NCI-H774 (cell line): ENCODE measurements at regions not wholly inside any gene's neighbourhood (a gene's known extent, or its start where the extent isn't known, plus 50 kb on each side); places are given as distances from the start of the nearest gene placed in this dataset.

Experiments
- DNase-seq: peaks from one replicate; lab custom pipeline; 2025; lab: John Stamatoyannopoulos, UW

DNA sequence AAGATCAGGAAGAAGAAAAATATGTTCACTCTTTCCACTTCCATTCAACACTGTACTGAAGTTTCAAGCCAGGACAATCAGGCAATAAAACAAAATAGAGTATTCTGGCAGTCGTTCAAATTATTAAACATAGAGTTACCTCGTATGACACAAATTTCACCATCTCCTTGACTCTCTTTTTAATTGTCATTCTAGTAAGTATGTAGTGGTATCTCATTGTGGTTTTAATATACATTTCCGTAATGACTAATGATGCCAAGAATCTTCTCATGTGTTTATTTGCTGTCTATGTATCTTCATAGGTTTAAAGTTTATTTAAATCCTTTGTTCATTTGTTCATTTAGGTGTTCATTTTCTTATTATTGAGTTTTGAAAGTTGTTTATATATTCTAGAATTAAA, 352.2 kb downstream of the IDS start:
- no peak for DNase-seq

DNA sequence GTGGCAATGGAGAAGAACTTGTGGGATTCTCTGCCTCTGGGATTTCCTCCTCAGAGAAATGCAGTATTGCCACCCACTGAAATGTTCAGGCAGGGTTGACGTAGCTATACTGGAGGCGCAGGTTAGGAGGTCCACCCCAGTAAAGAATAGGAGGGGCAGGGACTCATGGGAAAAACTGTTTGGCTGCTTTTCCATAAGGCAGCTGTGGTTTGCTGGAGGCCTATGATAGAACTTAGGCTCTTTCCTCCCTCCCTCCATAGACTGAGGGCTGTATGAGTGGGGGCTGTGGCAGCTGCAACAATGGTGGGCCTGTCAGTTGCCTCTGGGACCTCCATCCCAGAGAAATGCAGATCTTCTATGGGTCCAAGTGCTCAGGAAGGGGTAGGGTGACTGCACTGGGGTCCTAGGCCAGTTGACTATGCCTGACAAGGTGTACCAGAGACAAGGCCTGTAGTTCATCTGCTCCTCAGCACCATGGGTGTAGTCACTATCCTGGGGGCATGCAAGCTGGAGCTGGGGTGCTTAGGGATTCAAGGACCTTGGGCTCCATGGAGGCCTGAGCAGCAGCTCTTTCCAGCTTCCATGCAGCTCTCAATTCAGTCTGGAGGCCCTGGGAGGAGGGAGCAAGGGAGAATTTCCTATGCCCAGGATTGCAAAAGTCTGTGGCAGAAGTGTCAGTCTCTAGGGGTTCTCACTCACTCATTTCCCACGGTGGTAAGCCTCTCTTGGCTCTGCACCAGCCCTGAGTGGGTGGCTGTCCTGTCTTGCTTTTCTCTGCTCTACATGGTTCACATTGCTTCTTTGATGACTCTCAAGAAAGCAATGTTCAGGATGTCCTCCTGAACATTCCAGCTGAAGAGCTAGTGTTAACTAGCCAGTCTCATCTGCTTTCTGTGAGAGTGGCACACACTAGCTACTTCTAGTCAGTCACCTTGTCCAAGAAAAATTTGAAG, 353.0 kb downstream of the IDS start:
- DNase-seq: no peak

DNA sequence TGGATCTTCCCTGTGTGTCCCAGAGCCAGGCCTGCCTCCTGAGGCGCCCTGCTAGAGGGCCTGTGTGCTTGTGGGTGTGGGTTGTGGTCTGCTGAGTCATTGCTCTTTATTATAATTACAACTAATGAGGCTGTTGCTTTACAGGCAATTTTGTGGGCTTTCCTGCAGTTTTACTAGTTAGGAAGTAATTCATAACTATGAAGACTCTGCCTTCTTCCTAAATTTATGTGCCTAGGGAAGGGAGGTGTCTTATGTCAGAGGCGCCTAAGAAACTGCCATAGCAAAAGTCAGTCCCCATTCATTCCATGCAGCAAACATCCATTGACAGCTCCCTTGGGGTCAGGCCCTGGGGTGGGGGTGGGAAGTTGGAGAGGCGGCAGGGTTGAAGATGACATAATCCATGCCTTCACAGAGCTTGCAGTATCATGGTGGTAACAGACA, 359.2 kb downstream of the IDS start:
- DNase-seq: no peak

DNA sequence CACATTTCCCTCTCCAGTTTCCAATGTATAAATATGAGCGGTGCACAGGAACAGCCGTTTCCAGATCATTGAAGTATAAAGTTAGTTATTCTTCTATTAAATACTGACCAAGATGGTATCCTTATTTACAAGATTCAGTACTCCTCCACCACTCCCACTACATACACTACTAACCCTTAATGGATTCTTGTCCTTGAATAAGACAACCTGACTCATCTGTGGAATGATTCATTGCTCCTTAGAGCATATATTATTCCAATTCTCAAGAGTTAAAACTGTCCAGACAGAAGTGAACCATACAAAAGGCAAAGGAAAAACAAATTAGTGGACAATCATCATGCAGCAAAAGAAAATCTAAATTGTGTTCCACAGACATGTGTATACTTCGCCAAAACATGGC, 373.3 kb downstream of the IDS start:
- DNase-seq: no peak

DNA sequence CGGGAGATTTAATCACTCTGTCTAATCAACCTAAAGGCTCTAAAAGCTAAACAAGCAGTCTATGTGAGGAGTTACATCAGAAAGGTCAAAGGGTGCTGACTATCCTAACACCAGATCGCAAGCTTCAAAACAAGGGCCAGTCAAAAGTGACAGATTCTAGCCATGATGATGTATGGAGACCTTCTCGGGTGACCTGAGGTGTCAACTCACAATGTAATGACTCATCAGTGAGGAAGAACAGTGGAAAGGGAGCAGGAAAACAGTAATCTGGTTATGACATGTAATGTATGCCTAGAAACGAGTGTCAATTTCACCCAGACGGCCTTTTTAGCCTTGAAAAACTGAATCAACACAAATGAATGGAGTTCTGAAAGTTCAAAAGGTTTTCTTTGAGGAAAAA, 375.3 kb downstream of the IDS start:
- DNase-seq: no peak

DNA sequence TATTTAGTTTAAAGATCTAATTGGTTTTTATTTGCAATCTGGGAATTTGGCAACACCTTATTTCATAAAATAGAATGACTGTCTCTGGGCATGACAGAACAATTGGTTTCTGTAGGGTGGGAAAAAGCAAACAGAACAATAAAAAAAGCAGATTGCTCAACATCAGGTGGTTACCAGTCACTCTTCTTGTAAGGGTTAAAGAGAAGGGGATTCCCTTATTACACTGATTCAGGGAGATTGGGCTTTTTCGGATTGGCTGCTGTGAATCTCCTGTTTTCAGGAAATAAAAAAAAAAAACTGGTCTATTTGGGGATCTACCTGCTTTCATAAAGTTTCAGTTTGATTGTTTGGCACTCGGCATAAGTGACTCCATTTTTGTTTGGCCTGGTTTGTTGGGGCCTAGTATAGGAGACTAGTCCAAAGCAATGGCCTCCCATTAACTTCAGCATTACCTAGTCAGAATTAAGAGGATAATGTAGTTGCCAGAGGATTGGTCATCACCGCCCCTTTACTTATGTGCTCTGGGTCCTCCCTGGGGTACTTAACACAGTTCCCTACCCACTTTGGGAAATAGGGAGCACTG, 380.5 kb downstream of the IDS start:
- DNase-seq: no peak

DNA sequence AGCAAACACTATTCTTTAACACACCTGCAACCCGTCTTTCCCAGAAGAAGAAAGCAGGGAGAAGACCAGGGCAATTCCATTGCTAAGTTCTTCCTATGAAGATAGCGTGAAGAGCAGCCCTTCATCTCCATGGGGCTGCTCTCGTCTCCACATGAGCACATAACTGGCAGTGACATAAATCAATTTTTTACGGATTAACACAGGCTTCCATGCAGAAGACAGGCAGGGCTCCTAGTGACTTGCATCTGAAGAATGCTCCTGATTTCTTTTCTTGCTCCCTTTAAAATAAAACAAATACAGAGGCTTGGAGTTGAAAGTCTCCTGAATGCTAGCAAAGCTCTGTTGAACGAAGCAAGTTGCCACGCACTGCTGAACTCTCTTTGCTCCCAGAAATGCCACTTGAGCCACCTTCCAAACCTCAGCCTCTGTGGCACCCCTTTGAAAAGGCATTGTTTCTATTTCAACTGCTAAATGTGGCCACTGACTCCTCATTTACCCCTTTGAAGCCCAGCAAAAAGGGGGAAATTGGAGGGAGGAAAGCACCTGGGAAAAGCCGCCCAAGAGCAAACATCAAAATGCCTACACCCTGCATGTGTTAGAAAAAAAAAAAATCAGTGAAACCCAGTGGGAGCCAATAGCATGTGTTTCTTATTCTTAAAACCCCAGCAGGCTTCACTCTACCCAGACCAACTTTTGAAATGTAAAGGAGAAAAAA, 383.7 kb downstream of the IDS start:
- no peak for DNase-seq

DNA sequence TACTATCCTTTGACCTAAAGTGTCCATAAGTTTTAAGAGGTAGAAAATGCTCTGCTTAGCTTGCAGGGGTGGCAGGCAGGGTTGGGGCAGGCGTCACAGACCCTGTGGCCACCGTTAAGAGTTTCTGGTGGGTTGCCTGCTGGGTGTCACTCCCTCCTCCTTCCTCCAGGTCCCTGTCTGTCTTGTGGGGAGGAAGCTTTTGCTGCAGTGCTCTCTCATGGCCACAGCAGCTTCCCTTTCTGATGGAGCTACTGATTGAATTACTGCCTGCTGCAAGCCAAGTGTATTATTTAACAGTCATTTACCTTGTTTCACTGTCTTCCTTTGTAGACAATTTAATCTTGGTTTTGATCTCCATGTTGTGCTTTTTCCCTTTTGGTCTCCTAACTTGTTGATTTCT, 384.6 kb downstream of the IDS start:
- DNase-seq: no peak

DNA sequence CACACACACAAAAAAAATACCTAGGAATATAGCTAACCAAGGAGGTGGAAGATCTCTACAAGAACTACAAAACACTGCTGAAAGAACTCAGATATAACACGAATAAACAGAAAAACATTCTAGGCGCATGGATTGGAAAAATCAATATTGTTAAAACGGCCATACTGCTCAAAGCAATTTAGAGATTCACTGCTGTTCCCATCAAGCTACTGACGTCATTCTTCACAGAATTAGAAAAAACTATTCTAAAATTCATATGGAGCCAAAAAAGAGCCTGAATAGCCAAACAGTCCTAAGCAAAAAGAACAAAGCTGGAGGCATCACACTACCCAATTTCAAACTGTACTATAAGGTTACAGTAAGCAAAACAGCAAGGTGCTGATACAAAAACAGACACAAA, 390.2 kb downstream of the IDS start:
- DNase-seq: no peak

DNA sequence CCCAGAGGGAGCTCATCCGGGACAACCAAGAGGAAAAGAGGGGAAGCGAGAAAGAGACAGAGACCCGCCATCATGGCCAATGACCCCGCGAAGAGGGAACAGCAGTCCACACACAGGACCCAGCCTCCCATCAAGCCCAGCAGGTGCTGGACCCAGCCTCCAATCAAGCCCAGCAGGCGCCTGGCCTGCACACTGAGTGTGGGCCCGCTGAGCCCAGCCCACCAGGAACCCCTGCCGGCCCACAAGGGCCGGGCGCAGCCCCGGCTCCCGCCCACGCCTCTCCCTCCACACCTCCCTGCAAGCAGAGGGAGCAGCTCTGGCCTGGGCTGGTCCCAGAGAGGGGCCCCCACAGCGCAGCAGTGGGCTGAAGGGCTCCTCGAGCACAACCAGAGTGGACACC, 391.1 kb downstream of the IDS start:
- no peak for DNase-seq

DNA sequence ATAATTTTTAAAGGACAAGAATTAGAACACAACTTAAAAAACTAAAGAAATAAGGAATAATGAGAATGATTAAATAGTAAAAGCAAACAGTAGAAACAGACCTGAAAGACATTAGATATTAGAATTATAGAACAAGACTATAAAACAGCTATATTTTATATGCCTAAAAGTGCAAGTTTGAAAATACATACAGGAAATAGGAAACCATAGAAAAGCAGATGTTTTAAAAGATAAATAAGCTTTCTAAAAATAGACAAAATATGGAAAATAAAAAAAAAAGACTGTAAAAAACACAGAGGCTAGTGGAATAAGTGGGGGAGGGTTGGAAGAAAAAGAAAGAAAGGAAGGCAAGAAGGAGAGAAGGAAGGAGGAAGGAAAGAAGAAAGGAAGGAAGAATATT, 407.3 kb downstream of the IDS start:
- no peak for DNase-seq

DNA sequence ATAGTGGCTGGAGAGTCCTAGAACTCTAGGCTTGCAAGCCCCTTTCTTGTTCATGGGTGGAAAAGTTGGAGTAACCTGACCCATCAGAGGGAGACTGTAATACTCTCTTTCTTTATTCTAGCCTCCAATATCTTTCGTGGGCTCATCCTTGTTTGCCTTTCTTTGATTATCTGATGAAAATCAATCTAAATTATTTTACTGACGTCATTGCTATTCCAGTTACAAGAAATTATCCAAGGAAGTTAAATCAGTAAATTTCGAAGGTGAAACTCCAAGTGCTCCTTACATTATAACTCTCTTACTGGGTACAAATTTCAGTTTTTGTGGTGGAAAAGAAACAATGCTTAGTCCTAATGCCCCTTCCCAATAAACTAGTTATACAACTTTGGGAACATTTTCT, 412.9 kb downstream of the IDS start:
- no peak for DNase-seq

DNA sequence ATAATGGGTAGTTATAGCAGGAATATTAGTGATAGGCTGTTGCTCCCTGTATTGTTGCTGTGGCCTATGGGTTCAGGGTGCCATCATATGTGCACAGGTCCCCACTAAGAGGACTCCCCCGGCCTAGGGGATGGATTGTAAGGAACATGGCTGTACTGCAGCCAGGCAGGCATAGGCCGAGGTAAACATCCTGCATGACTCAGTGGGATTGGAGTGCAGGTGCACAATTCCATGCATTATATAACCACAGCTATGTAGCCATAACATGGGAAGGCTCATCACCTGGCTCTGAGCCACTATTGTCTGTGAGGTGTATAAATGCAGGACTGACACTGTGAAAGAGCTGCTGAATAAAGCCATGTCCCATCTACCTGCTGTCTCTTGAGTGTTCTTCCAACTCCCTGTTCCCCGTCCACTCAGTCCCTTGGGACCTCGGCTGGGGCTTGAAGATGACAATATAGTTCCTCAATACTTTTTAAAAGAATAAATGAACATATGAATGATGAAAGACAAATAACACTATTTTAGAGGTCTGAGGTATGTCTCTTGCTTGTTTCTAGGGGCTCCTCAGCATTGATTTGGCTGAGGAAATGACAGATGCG, 425.2 kb downstream of the IDS start:
- DNase-seq: no peak

DNA sequence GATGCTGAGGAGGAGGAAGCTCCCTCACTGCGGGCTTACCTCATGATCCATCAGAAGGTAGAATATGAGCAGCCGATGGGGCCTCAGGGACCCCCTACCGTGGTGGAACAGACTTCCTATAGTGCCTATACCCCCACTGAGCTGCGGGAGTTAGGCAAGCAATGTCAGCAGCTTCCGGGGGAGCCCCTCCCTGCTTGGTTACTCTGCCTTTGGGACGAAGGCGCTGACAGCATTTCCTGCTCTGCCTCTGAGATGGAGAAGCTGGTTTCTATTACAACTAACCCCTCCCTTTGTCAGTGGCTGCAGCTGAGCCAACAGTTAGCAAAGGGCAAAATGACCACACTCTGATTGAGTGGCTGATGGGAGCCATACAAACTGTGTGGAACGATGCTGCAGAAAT, 430.7 kb downstream of the IDS start:
- DNase-seq: peak; percentile 25

DNA sequence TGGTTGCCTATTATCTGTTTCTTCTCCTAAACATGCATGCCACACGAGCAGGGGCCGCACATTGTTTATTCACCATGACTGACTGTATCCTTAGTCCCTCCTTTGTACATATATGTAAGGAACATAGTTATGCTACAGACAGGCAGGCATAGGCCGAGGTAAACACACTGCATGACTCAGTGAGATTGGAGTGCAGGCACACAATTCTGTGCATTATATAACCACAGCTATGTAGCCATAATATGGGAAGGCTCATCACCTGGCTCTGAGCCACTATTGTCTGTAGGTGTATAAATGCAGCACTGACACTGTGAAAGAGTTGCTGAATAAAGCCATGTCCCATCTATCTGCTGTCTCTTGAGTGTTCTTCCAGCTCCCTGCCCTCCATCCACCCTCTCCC, 431.6 kb downstream of the IDS start:
- DNase-seq: no peak

DNA sequence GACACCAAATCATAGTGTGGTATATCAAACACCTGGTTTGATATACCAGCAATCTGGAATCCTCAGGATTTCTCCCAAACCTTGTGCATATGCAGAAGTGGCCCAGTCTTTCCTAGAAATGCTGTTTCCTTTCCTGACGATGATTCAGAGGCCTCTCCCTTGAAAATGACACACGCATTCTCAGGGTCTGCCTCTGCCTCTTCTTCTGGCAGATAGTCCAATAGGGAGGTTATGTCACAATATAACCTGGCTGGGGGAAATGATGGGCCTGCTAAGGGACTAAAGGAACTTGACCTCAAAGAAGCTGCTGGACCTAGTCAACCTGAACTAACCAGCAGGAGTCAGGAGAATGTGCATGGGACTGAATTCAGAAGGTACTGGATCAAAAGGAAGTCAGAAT, 435.2 kb downstream of the IDS start:
- no peak for DNase-seq

DNA sequence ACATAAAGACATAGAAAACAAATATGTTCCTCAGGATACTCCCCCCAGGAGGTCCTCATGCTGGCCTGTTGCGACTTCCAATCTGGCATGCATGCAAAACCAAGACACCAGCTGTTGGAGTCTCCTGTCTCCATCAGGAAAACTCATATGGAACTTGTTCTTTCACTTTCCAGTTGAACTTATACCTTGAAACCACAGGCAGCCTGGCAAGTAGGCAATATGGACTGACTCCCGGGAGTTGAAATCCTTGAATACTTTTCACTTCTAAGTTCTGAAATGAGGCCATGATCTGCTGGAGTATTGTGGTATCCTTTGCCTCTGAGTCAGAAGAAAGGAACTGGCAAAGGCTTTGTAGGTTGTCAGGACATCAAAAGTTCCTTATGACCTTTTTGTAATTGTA, 444.2 kb downstream of the IDS start:
- DNase-seq: no peak
